HepG2 (cell line): ENCODE measurements at regions not wholly inside any gene's neighbourhood (a gene's known extent, or its start where the extent isn't known, plus 50 kb on each side); places are given as distances from the start of the nearest gene placed in this dataset.

Experiments used
- ATAC-seq: fragments of 200-7000 bp; cut with Tn5 transposase; 3 replicates; pipeline ENCODE4 v1.9.1; 2020; ENCODE audit warnings: mild to moderate bottlenecking, moderate library complexity
- BruUV-seq: library from RNA; stranded (reverse); fragments of 400-500 nt; replicated peaks from 2 replicates; lab custom pipeline; 2021; lab: Mats Ljungman, UMichigan
- CTCF ChIA-PET: fragments of 300-600 bp; formaldehyde crosslinking; extraction: SDS; loops from one replicate; lab custom pipeline; 2021; ENCODE audit warnings: low total read pairs, inconsistent platforms, low intra/inter-chr PET ratio; lab: Yijun Ruan, JAX
- POLR2A ChIA-PET: fragments of 350-600 bp; sonication (Branson Sonifier 250); formaldehyde crosslinking; loops from one replicate; lab custom pipeline; 2020; ENCODE audit warnings: antibody characterized with exemption, inconsistent platforms; lab: Yijun Ruan, JAX
- DNase-seq: peaks from one replicate; pipeline ENCODE4 v3.0.0-alpha.2; 2015; ENCODE audit warnings: low spot score
- FAIRE-seq: peaks from 3 replicates; lab custom pipeline; 2011; peaks lifted over from hg19 to GRCh38; lab: Jason Lieb, UNC
- H2AFZ ChIP-seq: one replicate; pipeline ENCODE4 v1.6.1; 2011; ENCODE audit warnings: low read length, inconsistent platforms
- H3K27ac ChIP-seq: fragments of 300-600 bp; 3 replicates; pipeline ENCODE4 v1.8.0; 2011; ENCODE audit warnings: mixed run types, mild to moderate bottlenecking, mixed read lengths, low read length, inconsistent platforms; ENCODE audit not compliant: insufficient read depth; ENCODE audit errors: extremely low read length
- H3K27me3 ChIP-seq, 2 experiments: fragments of 200-600 bp in 1 of 2; 2 replicates in 1 of 2; 3 replicates in 1 of 2; pipeline versions ENCODE4 v1.6.0 to v1.8.0; 2011; ENCODE audit warnings: low read length in 2 of 2, mild to moderate bottlenecking in 2 of 2, moderate library complexity in 2 of 2, inconsistent platforms in 1 of 2; ENCODE audit not compliant: insufficient read depth in 2 of 2, control insufficient read depth in 1 of 2
- H3K36me3 ChIP-seq, 2 experiments: fragments of 200-600 bp in 1 of 2; replicated peaks in 1 of 2; 2 replicates in 1 of 2; 3 replicates in 1 of 2; pipeline versions ENCODE4 v1.5.1 to v1.8.0; 2011; ENCODE audit warnings: low read length in 2 of 2, inconsistent platforms in 1 of 2; ENCODE audit not compliant: insufficient read depth in 2 of 2, control insufficient read depth in 1 of 2
- H3K4me1 ChIP-seq: 2 replicates; pipeline ENCODE4 v1.5.1; 2012; ENCODE audit warnings: low read length, inconsistent platforms; ENCODE audit not compliant: insufficient read depth
- H3K4me2 ChIP-seq: 2 replicates; pipeline ENCODE4 v1.6.0; 2011; ENCODE audit warnings: low read depth, low read length, inconsistent platforms
- H3K4me3 ChIP-seq, 3 experiments: fragments of 200-600 bp in 1 of 3; sonication (generic), shearing (Covaris generic) in 1 of 3; replicated peaks in 1 of 3; 2 replicates each; pipeline ENCODE4 v1.5.1; 2011 to 2016; ENCODE audit warnings: low read length in 3 of 3, inconsistent platforms in 2 of 3, low read depth in 2 of 3, mild to moderate bottlenecking in 2 of 3, control low read depth in 1 of 3, mixed read lengths in 1 of 3; ENCODE audit not compliant: insufficient read depth in 1 of 3
- H3K79me2 ChIP-seq: one replicate; pipeline ENCODE4 v1.6.1; 2011; ENCODE audit warnings: low read length, inconsistent platforms; ENCODE audit not compliant: insufficient read depth
- H3K9ac ChIP-seq: 2 replicates; pipeline ENCODE4 v1.6.0; 2011; ENCODE audit warnings: mild to moderate bottlenecking, low read depth, low read length, inconsistent platforms; ENCODE audit not compliant: insufficient read depth
- H3K9me3 ChIP-seq: 2 replicates; pipeline ENCODE4 v1.5.1; 2012; ENCODE audit warnings: mild to moderate bottlenecking, low read length
- H4K20me1 ChIP-seq: 2 replicates; pipeline ENCODE4 v1.6.0; 2011; ENCODE audit warnings: inconsistent platforms, mild to moderate bottlenecking, low read length, moderate library complexity; ENCODE audit not compliant: insufficient read depth
- CBX1 ChIP-seq: IDR thresholded peaks from one replicate; pipeline ENCODE4 v1.6.1; 2016; ENCODE audit warnings: antibody characterized with exemption, low read depth
- FOXA1 ChIP-seq, 2 experiments: fragments of 450-650 bp in 1 of 2; sonication (generic) in 1 of 2; formaldehyde crosslinking in 1 of 2; IDR thresholded peaks; 2 replicates each; pipeline versions ENCODE4 v1.4.0 to v1.6.1; 2016 to 2020; ENCODE audit warnings: missing genetic modification reagents in 1 of 2
- HNF4A ChIP-seq: sonication (generic); formaldehyde crosslinking; IDR thresholded peaks from 2 replicates; pipeline ENCODE4 v1.4.0; 2020; ENCODE audit warnings: missing genetic modification reagents
- HOXA5 ChIP-seq: sonication (generic); formaldehyde crosslinking; IDR thresholded peaks from 2 replicates; pipeline ENCODE4 v1.4.0; 2020; ENCODE audit warnings: missing genetic modification reagents
- JUND ChIP-seq: sonication (generic); formaldehyde crosslinking; IDR thresholded peaks from 2 replicates; pipeline ENCODE4 v1.8.0; 2022; ENCODE audit warnings: mild to moderate bottlenecking, missing genetic modification reagents
- NFRKB ChIP-seq: fragments of 450-650 bp; IDR thresholded peaks from 2 replicates; pipeline ENCODE4 v1.6.1; 2017
- NR2F6 ChIP-seq, 2 experiments: IDR thresholded peaks; 2 replicates each; pipeline ENCODE4 v1.6.1; 2016; ENCODE audit warnings: antibody characterized with exemption in 1 of 2, mild to moderate bottlenecking in 1 of 2
- ZNF34 ChIP-seq: sonication (generic); formaldehyde crosslinking; IDR thresholded peaks from 2 replicates; pipeline ENCODE4 v1.4.0; 2020; ENCODE audit warnings: mild to moderate bottlenecking, missing genetic modification reagents, borderline replicate concordance
- ZNF747 ChIP-seq: sonication (generic); formaldehyde crosslinking; IDR thresholded peaks from 2 replicates; pipeline ENCODE4 v1.8.1; 2023; ENCODE audit warnings: missing genetic modification reagents, mild to moderate bottlenecking, borderline replicate concordance
- WGBS: methylation state at CpG from one replicate; pipeline ENCODE4 v1.1.6; 2017; ENCODE audit warnings: low lambda C conversion rate; 5-methylcytosine and 5-hydroxymethylcytosine counted together
- in situ Hi-C: cut with HindIII; loops from 2 replicates; pipeline ENCODE4 v1.10.0; 2017; ENCODE audit warnings: low pct_unique_long_range_greater_than_20kb; ENCODE audit not compliant: extremely low pct_ligation_motif_present
- intact Hi-C: fragments of 100-400 bp; cut with micrococcal nuclease; formaldehyde crosslinking; loops from one replicate; pipeline ENCODE4 v1.10.0; 2022; ENCODE audit not compliant: unreplicated experiment
- TF ChIP-seq, protein P1 (sequence below): sonication (generic); formaldehyde crosslinking; conservative IDR thresholded peaks from 2 replicates; pipeline ENCODE4 v1.4.0; 2020; ENCODE audit warnings: missing genetic modification reagents
- TF ChIP-seq, protein P2 (sequence below): sonication (generic); formaldehyde crosslinking; IDR thresholded peaks from 2 replicates; pipeline ENCODE4 v1.4.0; 2020; ENCODE audit warnings: missing genetic modification reagents
- TF ChIP-seq, protein P3 (sequence below): sonication (generic); formaldehyde crosslinking; conservative IDR thresholded peaks from 2 replicates; pipeline ENCODE4 v1.4.0; 2020; ENCODE audit warnings: missing genetic modification reagents
- TF ChIP-seq, protein P4 (sequence below): sonication (generic); IDR thresholded peaks from 2 replicates; pipeline ENCODE4 v1.6.1; 2016; ENCODE audit warnings: low read depth, borderline replicate concordance
- TF ChIP-seq, protein P5 (sequence below): sonication (generic); formaldehyde crosslinking; IDR thresholded peaks from 2 replicates; pipeline ENCODE4 v1.4.0; 2020; ENCODE audit warnings: missing genetic modification reagents

DNA sequence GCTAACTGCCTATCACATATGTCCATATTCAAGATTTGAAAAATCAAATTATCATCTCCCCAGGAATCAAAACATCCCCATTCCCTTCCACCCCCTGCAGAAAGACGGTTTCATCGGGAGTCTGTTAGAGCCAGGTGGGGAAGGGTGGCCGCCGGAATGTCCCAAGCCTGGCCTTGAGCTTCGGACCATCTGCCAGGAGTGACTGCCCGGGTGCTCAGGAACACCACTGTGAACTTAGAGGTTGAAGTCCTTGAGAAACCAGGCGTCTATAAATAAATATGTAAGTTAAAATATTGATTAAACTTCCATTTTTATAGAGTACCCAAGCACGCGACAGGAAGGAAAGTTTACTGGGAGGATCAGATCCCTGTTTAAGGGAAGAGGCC, 250.8 kb downstream of the DLL1 start:
- Histone ChIP-seq H3K9me3 (no peaks in the 10 kb centered on the region), H3K36me3 (no peaks in the 10 kb centered on the region), H3K79me2 (no peaks in the 10 kb centered on the region), H3K4me3 (no peak overlapping the region), H4K20me1 (no peaks in the 10 kb centered on the region), H3K4me1 (peaks cover 18% of the 10 kb centered on the region), H3K9ac (no peak overlapping the region), H3K4me2 (no peak overlapping the region), H3K27me3 (peaks cover 5 to 72% of the 10 kb centered on the region in 2 experiments), H2AFZ (no peak overlapping the region), H3K27ac (no peak overlapping the region)
- in situ Hi-C loops (no loop called here), intact Hi-C loops (no loop called here)
- DNase-seq (no peak), FAIRE-seq (no peak), ATAC-seq (peak; percentile 36; the same call in 2 of the 3 replicates)
- WGBS, result 10% methylated on average over 9 of the region's 9 CpGs
- BruUV-seq, result no TSS peak
- ChIA-PET POLR2A (no interaction called here), CTCF (no interaction called here)
- TF ChIP-seq JUND (CRISPR knock-in tag) (no peak), CBX1 (no peak), ZNF747 (no peak), FOXA1 (IDR thresholded peaks at IDR 0.05) (no peak), FOXA1 (CRISPR knock-in tag; IDR thresholded peaks at IDR 0.05) (no peak), ZNF34 (CRISPR knock-in tag) (no peak), HNF4A (CRISPR knock-in tag) (peak; percentile 59; the same call in 1 of the 2 replicates), HOXA5 (no peak), NR2F6 (IDR thresholded peaks at IDR 0.05) (no peak), NR2F6 (CRISPR knock-in tag; IDR thresholded peaks at IDR 0.05) (no peak), NFRKB (no peak)
- TF ChIP-seq, protein P1, sequence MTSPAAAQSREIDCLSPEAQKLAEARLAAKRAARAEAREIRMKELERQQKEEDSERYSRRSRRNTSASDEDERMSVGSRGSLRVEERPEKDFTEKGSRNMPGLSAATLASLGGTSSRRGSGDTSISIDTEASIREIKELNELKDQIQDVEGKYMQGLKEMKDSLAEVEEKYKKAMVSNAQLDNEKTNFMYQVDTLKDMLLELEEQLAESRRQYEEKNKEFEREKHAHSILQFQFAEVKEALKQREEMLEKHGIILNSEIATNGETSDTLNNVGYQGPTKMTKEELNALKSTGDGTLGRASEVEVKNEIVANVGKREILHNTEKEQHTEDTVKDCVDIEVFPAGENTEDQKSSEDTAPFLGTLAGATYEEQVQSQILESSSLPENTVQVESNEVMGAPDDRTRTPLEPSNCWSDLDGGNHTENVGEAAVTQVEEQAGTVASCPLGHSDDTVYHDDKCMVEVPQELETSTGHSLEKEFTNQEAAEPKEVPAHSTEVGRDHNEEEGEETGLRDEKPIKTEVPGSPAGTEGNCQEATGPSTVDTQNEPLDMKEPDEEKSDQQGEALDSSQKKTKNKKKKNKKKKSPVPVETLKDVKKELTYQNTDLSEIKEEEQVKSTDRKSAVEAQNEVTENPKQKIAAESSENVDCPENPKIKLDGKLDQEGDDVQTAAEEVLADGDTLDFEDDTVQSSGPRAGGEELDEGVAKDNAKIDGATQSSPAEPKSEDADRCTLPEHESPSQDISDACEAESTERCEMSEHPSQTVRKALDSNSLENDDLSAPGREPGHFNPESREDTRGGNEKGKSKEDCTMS (CRISPR knock-in tag), result no peak
- TF ChIP-seq, protein P2, sequence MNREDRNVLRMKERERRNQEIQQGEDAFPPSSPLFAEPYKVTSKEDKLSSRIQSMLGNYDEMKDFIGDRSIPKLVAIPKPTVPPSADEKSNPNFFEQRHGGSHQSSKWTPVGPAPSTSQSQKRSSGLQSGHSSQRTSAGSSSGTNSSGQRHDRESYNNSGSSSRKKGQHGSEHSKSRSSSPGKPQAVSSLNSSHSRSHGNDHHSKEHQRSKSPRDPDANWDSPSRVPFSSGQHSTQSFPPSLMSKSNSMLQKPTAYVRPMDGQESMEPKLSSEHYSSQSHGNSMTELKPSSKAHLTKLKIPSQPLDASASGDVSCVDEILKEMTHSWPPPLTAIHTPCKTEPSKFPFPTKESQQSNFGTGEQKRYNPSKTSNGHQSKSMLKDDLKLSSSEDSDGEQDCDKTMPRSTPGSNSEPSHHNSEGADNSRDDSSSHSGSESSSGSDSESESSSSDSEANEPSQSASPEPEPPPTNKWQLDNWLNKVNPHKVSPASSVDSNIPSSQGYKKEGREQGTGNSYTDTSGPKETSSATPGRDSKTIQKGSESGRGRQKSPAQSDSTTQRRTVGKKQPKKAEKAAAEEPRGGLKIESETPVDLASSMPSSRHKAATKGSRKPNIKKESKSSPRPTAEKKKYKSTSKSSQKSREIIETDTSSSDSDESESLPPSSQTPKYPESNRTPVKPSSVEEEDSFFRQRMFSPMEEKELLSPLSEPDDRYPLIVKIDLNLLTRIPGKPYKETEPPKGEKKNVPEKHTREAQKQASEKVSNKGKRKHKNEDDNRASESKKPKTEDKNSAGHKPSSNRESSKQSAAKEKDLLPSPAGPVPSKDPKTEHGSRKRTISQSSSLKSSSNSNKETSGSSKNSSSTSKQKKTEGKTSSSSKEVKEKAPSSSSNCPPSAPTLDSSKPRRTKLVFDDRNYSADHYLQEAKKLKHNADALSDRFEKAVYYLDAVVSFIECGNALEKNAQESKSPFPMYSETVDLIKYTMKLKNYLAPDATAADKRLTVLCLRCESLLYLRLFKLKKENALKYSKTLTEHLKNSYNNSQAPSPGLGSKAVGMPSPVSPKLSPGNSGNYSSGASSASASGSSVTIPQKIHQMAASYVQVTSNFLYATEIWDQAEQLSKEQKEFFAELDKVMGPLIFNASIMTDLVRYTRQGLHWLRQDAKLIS (CRISPR knock-in tag), result no peak
- TF ChIP-seq, protein P3, sequence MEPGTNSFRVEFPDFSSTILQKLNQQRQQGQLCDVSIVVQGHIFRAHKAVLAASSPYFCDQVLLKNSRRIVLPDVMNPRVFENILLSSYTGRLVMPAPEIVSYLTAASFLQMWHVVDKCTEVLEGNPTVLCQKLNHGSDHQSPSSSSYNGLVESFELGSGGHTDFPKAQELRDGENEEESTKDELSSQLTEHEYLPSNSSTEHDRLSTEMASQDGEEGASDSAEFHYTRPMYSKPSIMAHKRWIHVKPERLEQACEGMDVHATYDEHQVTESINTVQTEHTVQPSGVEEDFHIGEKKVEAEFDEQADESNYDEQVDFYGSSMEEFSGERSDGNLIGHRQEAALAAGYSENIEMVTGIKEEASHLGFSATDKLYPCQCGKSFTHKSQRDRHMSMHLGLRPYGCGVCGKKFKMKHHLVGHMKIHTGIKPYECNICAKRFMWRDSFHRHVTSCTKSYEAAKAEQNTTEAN (CRISPR knock-in tag), result no peak
- TF ChIP-seq, protein P4, sequence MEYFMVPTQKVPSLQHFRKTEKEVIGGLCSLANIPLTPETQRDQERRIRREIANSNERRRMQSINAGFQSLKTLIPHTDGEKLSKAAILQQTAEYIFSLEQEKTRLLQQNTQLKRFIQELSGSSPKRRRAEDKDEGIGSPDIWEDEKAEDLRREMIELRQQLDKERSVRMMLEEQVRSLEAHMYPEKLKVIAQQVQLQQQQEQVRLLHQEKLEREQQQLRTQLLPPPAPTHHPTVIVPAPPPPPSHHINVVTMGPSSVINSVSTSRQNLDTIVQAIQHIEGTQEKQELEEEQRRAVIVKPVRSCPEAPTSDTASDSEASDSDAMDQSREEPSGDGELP, result no peak
- TF ChIP-seq, protein P5, sequence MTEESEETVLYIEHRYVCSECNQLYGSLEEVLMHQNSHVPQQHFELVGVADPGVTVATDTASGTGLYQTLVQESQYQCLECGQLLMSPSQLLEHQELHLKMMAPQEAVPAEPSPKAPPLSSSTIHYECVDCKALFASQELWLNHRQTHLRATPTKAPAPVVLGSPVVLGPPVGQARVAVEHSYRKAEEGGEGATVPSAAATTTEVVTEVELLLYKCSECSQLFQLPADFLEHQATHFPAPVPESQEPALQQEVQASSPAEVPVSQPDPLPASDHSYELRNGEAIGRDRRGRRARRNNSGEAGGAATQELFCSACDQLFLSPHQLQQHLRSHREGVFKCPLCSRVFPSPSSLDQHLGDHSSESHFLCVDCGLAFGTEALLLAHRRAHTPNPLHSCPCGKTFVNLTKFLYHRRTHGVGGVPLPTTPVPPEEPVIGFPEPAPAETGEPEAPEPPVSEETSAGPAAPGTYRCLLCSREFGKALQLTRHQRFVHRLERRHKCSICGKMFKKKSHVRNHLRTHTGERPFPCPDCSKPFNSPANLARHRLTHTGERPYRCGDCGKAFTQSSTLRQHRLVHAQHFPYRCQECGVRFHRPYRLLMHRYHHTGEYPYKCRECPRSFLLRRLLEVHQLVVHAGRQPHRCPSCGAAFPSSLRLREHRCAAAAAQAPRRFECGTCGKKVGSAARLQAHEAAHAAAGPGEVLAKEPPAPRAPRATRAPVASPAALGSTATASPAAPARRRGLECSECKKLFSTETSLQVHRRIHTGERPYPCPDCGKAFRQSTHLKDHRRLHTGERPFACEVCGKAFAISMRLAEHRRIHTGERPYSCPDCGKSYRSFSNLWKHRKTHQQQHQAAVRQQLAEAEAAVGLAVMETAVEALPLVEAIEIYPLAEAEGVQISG (CRISPR knock-in tag), result no peak
